ENCODE measurements at regions not wholly inside any gene's neighbourhood (a gene's known extent, or its start where the extent isn't known, plus 50 kb on each side); places are given as distances from the start of the nearest gene placed in this dataset.

DNA sequence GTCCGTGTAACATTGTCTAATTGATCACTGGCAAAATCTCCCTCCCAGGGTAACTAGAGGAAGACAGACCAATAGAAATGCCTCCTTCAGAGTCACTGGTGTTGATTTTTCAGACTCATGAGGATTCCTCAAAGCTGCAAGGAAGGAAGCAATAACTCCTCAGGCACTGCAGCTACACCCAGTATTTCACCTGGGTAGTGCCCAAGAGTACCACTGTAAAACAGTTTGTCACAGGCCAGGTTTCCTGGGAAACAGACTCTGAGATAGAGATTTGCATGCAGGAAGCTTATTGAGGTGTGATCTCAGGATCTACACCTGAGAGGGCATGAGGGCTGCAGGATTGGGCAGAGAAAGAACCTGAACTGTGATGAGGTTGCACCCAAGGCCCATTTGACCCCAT, 240.7 kb upstream of the ATP6AP2 start:
- no peak for TF ChIP-seq CTCF (IDR thresholded peaks at IDR 0.05; ENCODE audit: low read depth, low read length)
- Histone ChIP-seq H3K4me1 (no peaks in the 10 kb centered on the region), H3K9me3 (no peaks in the 10 kb centered on the region), H3K4me3 (ENCODE audit: low read depth, low read length) (no peak overlapping the region), H3K27me3 (no peaks in the 10 kb centered on the region), H3K36me3 (no peaks in the 10 kb centered on the region)
- DNase-seq: no peak

- no peak for TF ChIP-seq CTCF (IDR thresholded peaks at IDR 0.05; ENCODE audit: low read depth, low read length)
Measured at GRCh38 chrX:40333344-40333743, 235.6 kb upstream of the BCOR start.

DNA sequence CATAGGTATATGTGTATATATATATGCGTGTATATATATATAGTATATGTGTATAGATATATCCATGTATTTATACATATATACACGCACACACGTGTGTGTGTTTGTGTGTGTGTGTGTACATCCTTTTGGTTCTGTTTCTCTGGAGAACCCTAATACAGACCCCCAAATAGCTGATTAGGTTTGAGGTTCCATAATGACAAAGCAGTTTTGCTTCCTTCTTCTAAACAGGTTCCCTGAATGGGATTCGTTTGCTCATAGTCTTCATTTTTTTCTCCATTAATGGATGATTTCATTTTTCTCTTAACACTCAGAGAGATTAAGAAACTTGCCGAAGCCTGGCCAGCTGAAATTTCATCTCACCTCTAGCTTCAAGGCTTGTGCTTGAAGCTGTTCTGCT, 234.0 kb upstream of the BCOR start:
- Histone ChIP-seq H3K4me1 (no peaks in the 10 kb centered on the region), H3K4me3 (ENCODE audit: low read depth, low read length) (no peak overlapping the region), H3K36me3 (no peaks in the 10 kb centered on the region), H3K9me3 (no peaks in the 10 kb centered on the region), H3K27me3 (no peaks in the 10 kb centered on the region)
- no peak for TF ChIP-seq CTCF (IDR thresholded peaks at IDR 0.05; ENCODE audit: low read depth, low read length)
- no peak for DNase-seq

More at GRCh38 chrX:40333344-40333743, 235.6 kb upstream of the BCOR start:
- Histone ChIP-seq H3K4me3 (ENCODE audit: low read depth, low read length) (no peak overlapping the region), H3K36me3 (no peaks in the 10 kb centered on the region), H3K9me3 (no peaks in the 10 kb centered on the region), H3K27me3 (no peaks in the 10 kb centered on the region), H3K4me1 (no peaks in the 10 kb centered on the region)
- DNase-seq: no peak

- H3K4me1 ChIP-seq: no peaks in the 10 kb centered on the region
- no peak for TF ChIP-seq CTCF (IDR thresholded peaks at IDR 0.05; ENCODE audit: low read depth, low read length)
- DNase-seq: no peak
- no peaks in the 10 kb centered on the region for H3K36me3 ChIP-seq
- H3K9me3 ChIP-seq: no peaks in the 10 kb centered on the region
- H3K4me3 ChIP-seq (ENCODE audit: low read depth, low read length): no peak overlapping the region
- no peaks in the 10 kb centered on the region for H3K27me3 ChIP-seq
Measured at GRCh38 chrX:40331353-40331752, 233.6 kb upstream of the BCOR start.

- Histone ChIP-seq H3K9me3 (no peaks in the 10 kb centered on the region), H3K4me3 (ENCODE audit: low read depth, low read length) (no peak overlapping the region), H3K27me3 (no peaks in the 10 kb centered on the region), H3K4me1 (no peaks in the 10 kb centered on the region), H3K36me3 (no peaks in the 10 kb centered on the region)
- no peak for DNase-seq
- no peak for TF ChIP-seq CTCF (IDR thresholded peaks at IDR 0.05; ENCODE audit: low read depth, low read length)
Measured at GRCh38 chrX:40329616-40330015, 231.9 kb upstream of the BCOR start.

DNA sequence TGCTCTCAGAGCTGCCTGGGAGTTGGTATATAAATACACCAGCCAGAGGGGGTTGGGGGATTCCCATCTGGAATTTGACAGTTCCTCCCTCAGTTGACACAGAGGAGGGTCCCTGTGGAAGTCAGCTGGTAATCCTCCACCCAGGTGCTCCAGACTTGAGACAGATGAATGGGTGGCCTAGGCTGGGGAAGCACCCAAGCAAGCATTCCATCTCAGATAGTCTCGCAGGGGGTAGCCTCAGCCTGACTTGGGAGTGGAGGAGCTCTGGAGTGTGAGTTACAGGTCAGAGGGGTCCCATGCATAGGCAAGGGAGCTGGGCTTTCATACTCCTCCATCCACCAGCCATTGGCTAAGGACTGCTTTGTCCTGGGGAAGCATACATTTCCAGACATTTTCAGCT, 229.3 kb upstream of the BCOR start:
- Histone ChIP-seq H3K4me3 (ENCODE audit: low read depth, low read length) (no peak overlapping the region), H3K36me3 (no peaks in the 10 kb centered on the region), H3K27me3 (no peaks in the 10 kb centered on the region), H3K9me3 (no peaks in the 10 kb centered on the region), H3K4me1 (no peaks in the 10 kb centered on the region)
- DNase-seq: no peak
- TF ChIP-seq CTCF (IDR thresholded peaks at IDR 0.05; ENCODE audit: low read depth, low read length): no peak

All from BE2C (cell line).